ENCODE measurements at regions not wholly inside any gene's neighbourhood (a gene's known extent, or its start where the extent isn't known, plus 50 kb on each side); places are given as distances from the start of the nearest gene placed in this dataset.

GRCh38 chr12:87784350-87784749 is 244.9 kb downstream of the C12orf50 start:
- H3K9ac ChIP-seq (ENCODE audit: low read length): no peak overlapping the region
- H3K9me3 Mint-ChIP-seq (ENCODE audit: insufficient read depth): no peaks in the 10 kb centered on the region
- H3K4me2 ChIP-seq (replicated peaks; ENCODE audit: low read depth, low read length, poor library complexity, severe bottlenecking): no peak overlapping the region
- no peaks in the 10 kb centered on the region for H3K4me1 ChIP-seq (ENCODE audit: control insufficient read depth in 2 of 2, insufficient read depth in 2 of 2, low read length in 2 of 2)
- H3K27ac Mint-ChIP-seq: no peak overlapping the region
- intact Hi-C loops (cut with micrococcal nuclease): no loop called here
- ChIA-PET POLR2A (no interaction called here), CTCF (no interaction called here)
- H3K27me3 ChIP-seq (replicated peaks in 1 of 4; ENCODE audit: control extremely low read depth in 1 of 4, control insufficient read depth in 3 of 4, insufficient read depth in 4 of 4, low read length in 3 of 4): no peaks in the 10 kb centered on the region
- H3K4me1 Mint-ChIP-seq: no peaks in the 10 kb centered on the region
- H2AFZ ChIP-seq (ENCODE audit: insufficient read depth, low read depth, low read length, poor library complexity, severe bottlenecking): no peak overlapping the region
- no peaks in the 10 kb centered on the region for H3K79me2 ChIP-seq (ENCODE audit: control insufficient read depth, insufficient read depth, low read length)
- no peaks in the 10 kb centered on the region for H3K27me3 Mint-ChIP-seq
- H3K36me3 ChIP-seq (replicated peaks in 1 of 2; ENCODE audit: control extremely low read depth in 1 of 2, control insufficient read depth in 1 of 2, extremely low read depth in 1 of 2, insufficient read depth in 2 of 2, low read length in 1 of 2): no peaks in the 10 kb centered on the region
- no peak for ATAC-seq (ENCODE audit: low read depth)
- H3K27ac ChIP-seq (ENCODE audit: low read length in 2 of 2): no peak overlapping the region
- TF ChIP-seq EZH2 (IDR thresholded peaks at IDR 0.05; ENCODE audit: borderline replicate concordance, insufficient read depth, low read depth, low read length, poor library complexity, severe bottlenecking) (no peak), CTCF (IDR thresholded peaks at IDR 0.05) (no peak)
- no peak overlapping the region for H3K4me3 Mint-ChIP-seq
- WGBS (ENCODE audit: insufficient coverage): 93% methylated on average over 14 of the region's 21 CpGs
- H3K9me3 ChIP-seq (ENCODE audit: control extremely low read depth in 1 of 3, control insufficient read depth in 2 of 3, insufficient read depth in 1 of 3, low read length in 2 of 3): no peaks in the 10 kb centered on the region
- H4K20me1 ChIP-seq (ENCODE audit: control insufficient read depth, insufficient read depth, low read length, poor library complexity, severe bottlenecking): no peaks in the 10 kb centered on the region
- H3K4me3 ChIP-seq (ENCODE audit: control extremely low read depth in 1 of 5, extremely low read depth in 1 of 5, insufficient read depth in 1 of 5, low read depth in 2 of 5, low read length in 4 of 5): no peak overlapping the region
- DNase-seq: no peak

GRCh38 chr12:87783467-87783866 is 245.7 kb downstream of the C12orf50 start:
- POLR2A ChIA-PET: no interaction called here
- Mint-ChIP-seq H3K4me3 (no peak overlapping the region), H3K9me3 (ENCODE audit: insufficient read depth) (no peaks in the 10 kb centered on the region), H3K27me3 (no peaks in the 10 kb centered on the region), H3K4me1 (no peaks in the 10 kb centered on the region), H3K27ac (no peak overlapping the region)
- DNase-seq (no peak), ATAC-seq (ENCODE audit: low read depth) (no peak)
- H3K9me3 ChIP-seq (ENCODE audit: control extremely low read depth in 1 of 3, control insufficient read depth in 2 of 3, insufficient read depth in 1 of 3, low read length in 2 of 3): no peaks in the 10 kb centered on the region
- CTCF ChIA-PET: no interaction called here
- H3K4me3 ChIP-seq (ENCODE audit: control extremely low read depth in 1 of 5, extremely low read depth in 1 of 5, insufficient read depth in 1 of 5, low read depth in 2 of 5, low read length in 4 of 5): no peak overlapping the region
- H3K27ac ChIP-seq (ENCODE audit: low read length in 2 of 2): no peak overlapping the region
- no peaks in the 10 kb centered on the region for H4K20me1 ChIP-seq (ENCODE audit: control insufficient read depth, insufficient read depth, low read length, poor library complexity, severe bottlenecking)
- H3K4me2 ChIP-seq (replicated peaks; ENCODE audit: low read depth, low read length, poor library complexity, severe bottlenecking): no peak overlapping the region
- H3K4me1 ChIP-seq (ENCODE audit: control insufficient read depth in 2 of 2, insufficient read depth in 2 of 2, low read length in 2 of 2): no peaks in the 10 kb centered on the region
- intact Hi-C loops (cut with micrococcal nuclease): no loop called here
- H2AFZ ChIP-seq (ENCODE audit: insufficient read depth, low read depth, low read length, poor library complexity, severe bottlenecking): no peak overlapping the region
- no peaks in the 10 kb centered on the region for H3K79me2 ChIP-seq (ENCODE audit: control insufficient read depth, insufficient read depth, low read length)
- no peak overlapping the region for H3K9ac ChIP-seq (ENCODE audit: low read length)
- H3K36me3 ChIP-seq (replicated peaks in 1 of 2; ENCODE audit: control extremely low read depth in 1 of 2, control insufficient read depth in 1 of 2, extremely low read depth in 1 of 2, insufficient read depth in 2 of 2, low read length in 1 of 2): no peaks in the 10 kb centered on the region
- WGBS (ENCODE audit: insufficient coverage): 91% methylated on average over 1 of the region's 8 CpGs
- H3K27me3 ChIP-seq (replicated peaks in 1 of 4; ENCODE audit: control extremely low read depth in 1 of 4, control insufficient read depth in 3 of 4, insufficient read depth in 4 of 4, low read length in 3 of 4): no peaks in the 10 kb centered on the region
- no peak for TF ChIP-seq CTCF (IDR thresholded peaks at IDR 0.05)
- no peak for TF ChIP-seq EZH2 (IDR thresholded peaks at IDR 0.05; ENCODE audit: borderline replicate concordance, insufficient read depth, low read depth, low read length, poor library complexity, severe bottlenecking)

Data from B cell (primary cell).